Spleen (tissue), 7 donors: ENCODE measurements at regions not wholly inside any gene's neighbourhood (a gene's known extent, or its start where the extent isn't known, plus 50 kb on each side); places are given as distances from the start of the nearest gene placed in this dataset.

Experiments used
- CTCF ChIP-seq, 11 experiments: fragments of 200-600 bp in 7 of 11; fragments of 450-650 bp in 4 of 11; sonication (generic) in 4 of 11; IDR thresholded peaks in 8 of 11; conservative IDR thresholded peaks in 3 of 11; 1 replicate in 7 of 11; 2 replicates in 4 of 11; pipeline versions ENCODE4 v1.4.0 to v1.8.0; 2016 to 2021; ENCODE audit warnings: antibody characterized with exemption in 11 of 11, inconsistent platforms in 4 of 11, mild to moderate bottlenecking in 1 of 11
- POLR2A ChIP-seq, 3 donors: fragments of 450-650 bp; IDR thresholded peaks; one replicate each; pipeline ENCODE4 v1.5.1; 2017; ENCODE audit warnings: antibody characterized with exemption in 3 of 3, mild to moderate bottlenecking in 1 of 3
- POLR2AphosphoS5 ChIP-seq, 3 donors: sonication (generic); formaldehyde crosslinking; IDR thresholded peaks; one replicate each; pipeline ENCODE4 v1.5.1; 2017; ENCODE audit warnings: antibody characterized with exemption in 3 of 3
- donor health status: DM: no; HTN: no; CAD: no; lungs with moderate emphysema.
- donor health status: DM: no; HTN: no; CAD: no.
- donor health status: DM: no; HTN: no; CAD: no.

DNA sequence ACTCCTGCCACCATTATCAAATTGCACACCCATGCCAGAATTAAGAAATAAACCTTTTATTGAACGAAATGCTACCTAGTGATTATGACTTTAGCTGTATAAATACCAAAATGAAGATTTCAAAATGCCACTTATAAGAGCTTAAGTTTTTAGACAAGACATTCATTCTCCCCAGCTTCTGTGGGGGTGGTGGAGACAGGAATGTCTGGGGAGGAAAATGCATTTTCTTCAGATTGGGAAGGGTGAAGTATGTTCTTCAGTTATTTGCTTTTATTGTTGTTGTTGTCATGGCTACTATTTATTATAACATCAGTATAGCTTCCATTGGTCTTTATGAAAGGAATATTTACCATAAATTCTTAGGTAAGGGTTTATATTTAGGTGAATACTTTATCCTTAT is 132.7 kb upstream of the GMNC start:
- TF ChIP-seq CTCF (IDR thresholded peaks at IDR 0.05 in 8 of 11, conservative IDR thresholded peaks at IDR 0.05 in 3 of 11), result no peak
- no peak for TF ChIP-seq POLR2A (IDR thresholded peaks at IDR 0.05)
- TF ChIP-seq POLR2AphosphoS5 (IDR thresholded peaks at IDR 0.05), result no peak
